PC-9 (cell line): ENCODE measurements at regions not wholly inside any gene's neighbourhood (a gene's known extent, or its start where the extent isn't known, plus 50 kb on each side); places are given as distances from the start of the nearest gene placed in this dataset.

Experiments
- CTCF ChIP-seq: fragments of 200-600 bp; sonication (generic); conservative IDR thresholded peaks from 2 replicates; pipeline ENCODE4 v1.6.1; 2017; ENCODE audit warnings: mixed run types, antibody characterized with exemption, mild to moderate bottlenecking, moderate library complexity
- EZH2 ChIP-seq: fragments of 200-600 bp; sonication (generic); IDR thresholded peaks from 2 replicates; pipeline ENCODE4 v1.8.0; 2017; ENCODE audit warnings: antibody characterized with exemption, low read depth

DNA sequence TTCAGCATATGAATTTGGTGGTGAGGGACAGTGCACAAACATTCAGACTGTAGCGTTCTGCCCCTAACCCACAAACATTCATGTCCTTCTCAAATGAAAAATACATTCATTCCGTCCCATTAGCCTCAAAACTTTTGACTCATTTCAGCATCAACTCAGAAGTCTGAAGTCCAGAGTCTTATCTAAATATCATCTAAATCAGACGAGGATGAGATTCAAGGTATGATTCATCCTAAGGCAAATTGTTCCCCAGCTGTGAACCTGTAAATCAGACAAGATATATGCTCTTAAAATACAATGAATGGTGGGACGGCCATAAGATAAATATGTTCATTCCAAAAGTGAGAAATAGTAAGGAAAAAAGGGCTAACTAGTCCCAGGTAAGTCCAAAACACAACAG lies 1195.6 kb upstream of the ADGRL4 start:
- no peak for TF ChIP-seq CTCF
- no peak for TF ChIP-seq EZH2
